ENCODE measurements at regions not wholly inside any gene's neighbourhood (a gene's known extent, or its start where the extent isn't known, plus 50 kb on each side); places are given as distances from the start of the nearest gene placed in this dataset.

DNA sequence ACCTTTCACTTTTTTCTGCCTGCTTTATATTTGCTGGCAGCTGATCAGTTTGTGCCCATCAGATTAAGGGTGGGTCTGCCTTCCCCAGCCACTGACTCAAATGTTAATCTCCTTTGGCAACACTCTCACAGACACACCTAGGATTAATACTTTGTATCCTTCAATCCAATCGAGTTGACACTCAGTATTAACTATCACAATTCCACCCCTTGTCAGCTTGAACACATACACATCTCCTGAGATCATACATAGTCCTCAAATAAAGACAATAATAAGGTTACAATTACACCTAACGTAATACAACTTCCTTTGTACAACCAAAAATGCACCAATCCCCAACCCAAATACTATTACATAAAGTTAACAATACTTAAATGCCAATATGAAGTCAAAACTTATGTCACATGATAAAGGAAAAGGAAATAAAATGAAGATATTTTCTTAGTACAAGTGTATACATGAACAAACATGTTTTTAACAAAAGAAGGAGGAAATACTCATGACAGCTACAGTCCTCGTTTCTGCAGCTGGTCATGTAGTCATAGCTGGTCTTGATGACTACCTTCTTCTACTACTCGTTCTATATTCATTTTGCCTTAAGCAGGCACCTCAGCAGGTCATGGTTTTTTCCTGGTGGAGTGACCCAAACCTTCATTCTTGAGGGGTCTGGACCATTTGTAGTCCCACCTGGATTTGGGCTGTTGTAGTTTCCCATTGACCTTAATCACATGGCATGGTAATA, 96.7 kb upstream of the CABCOCO1 start:
- H3K4me1 ChIP-seq (replicated peaks in 1 of 4; ENCODE audit: control insufficient read depth in 3 of 4, insufficient read depth in 4 of 4, low read length in 3 of 4): no peaks in the 10 kb centered on the region
- H2BK12ac ChIP-seq (ENCODE audit: low read depth, low read length): no peak overlapping the region
- H3K4ac ChIP-seq (replicated peaks; ENCODE audit: insufficient read length, low read depth, low read length): no peak overlapping the region
- no peak overlapping the region for H3K18ac ChIP-seq (ENCODE audit: extremely low read depth, low read length)
- no peak overlapping the region for H3K23ac ChIP-seq (ENCODE audit: insufficient read length)
- CTCF ChIA-PET (ENCODE audit: partially characterized antibody): interaction anchor here (0.7 to 1.3 kb wide), 2 partner anchors 11 to 12 kb away, joined by 3 read pairs; no protein-coding TSS in a partner anchor
- TF ChIP-seq, protein P1, sequence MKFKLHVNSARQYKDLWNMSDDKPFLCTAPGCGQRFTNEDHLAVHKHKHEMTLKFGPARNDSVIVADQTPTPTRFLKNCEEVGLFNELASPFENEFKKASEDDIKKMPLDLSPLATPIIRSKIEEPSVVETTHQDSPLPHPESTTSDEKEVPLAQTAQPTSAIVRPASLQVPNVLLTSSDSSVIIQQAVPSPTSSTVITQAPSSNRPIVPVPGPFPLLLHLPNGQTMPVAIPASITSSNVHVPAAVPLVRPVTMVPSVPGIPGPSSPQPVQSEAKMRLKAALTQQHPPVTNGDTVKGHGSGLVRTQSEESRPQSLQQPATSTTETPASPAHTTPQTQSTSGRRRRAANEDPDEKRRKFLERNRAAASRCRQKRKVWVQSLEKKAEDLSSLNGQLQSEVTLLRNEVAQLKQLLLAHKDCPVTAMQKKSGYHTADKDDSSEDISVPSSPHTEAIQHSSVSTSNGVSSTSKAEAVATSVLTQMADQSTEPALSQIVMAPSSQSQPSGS (IDR thresholded peaks at IDR 0.05; ENCODE audit: low read length): no peak
- TF ChIP-seq SP1 (IDR thresholded peaks at IDR 0.05; ENCODE audit: low read depth, low read length): no peak
- no peak for TF ChIP-seq YY1 (IDR thresholded peaks at IDR 0.05; ENCODE audit: low read depth, low read length)
- TF ChIP-seq BRCA1 (IDR thresholded peaks at IDR 0.05; ENCODE audit: low read depth, low read length): no peak
- no peak for TF ChIP-seq SIN3A (conservative IDR thresholded peaks at IDR 0.05 in 1 of 2, IDR thresholded peaks at IDR 0.05 in 1 of 2; ENCODE audit: low read depth in 1 of 2, low read length in 2 of 2)
- no peak for TF ChIP-seq NANOG (IDR thresholded peaks at IDR 0.05; ENCODE audit: insufficient read depth, low read depth, low read length, poor library complexity, severe bottlenecking)
- TF ChIP-seq KDM4A (IDR thresholded peaks at IDR 0.05; ENCODE audit: low read depth, low read length, severe bottlenecking): no peak
- TF ChIP-seq MAFK (IDR thresholded peaks at IDR 0.05; ENCODE audit: low read depth, low read length): no peak
- TF ChIP-seq EP300 (IDR thresholded peaks at IDR 0.05; ENCODE audit: borderline replicate concordance in 1 of 2, low read depth in 2 of 2, low read length in 2 of 2): no peak
- no peak for TF ChIP-seq SRF (IDR thresholded peaks at IDR 0.05; ENCODE audit: low read depth, low read length)
- TF ChIP-seq CTBP2 (IDR thresholded peaks at IDR 0.05; ENCODE audit: borderline replicate concordance, insufficient read depth, insufficient read length, low read length): no peak
- no peak overlapping the region for H3K14ac ChIP-seq (ENCODE audit: insufficient read length)
- POLR2A ChIA-PET (ENCODE audit: partially characterized antibody): no interaction called here
- no peak overlapping the region for H2BK120ac ChIP-seq (replicated peaks; ENCODE audit: low read depth, low read length)
- no peak overlapping the region for H3K4me2 ChIP-seq (ENCODE audit: insufficient read depth in 1 of 2, low read depth in 2 of 2, low read length in 2 of 2)
- H2AFZ ChIP-seq (ENCODE audit: low read length): no peak overlapping the region
- H3K79me1 ChIP-seq (ENCODE audit: low read depth, low read length): no peaks in the 10 kb centered on the region
- H3K9me3 ChIP-seq (ENCODE audit: insufficient read depth in 2 of 2, low read depth in 1 of 2, low read length in 1 of 2): peaks cover 9 to 14% of the 10 kb centered on the region in 2 experiments; a peak in 3 of 4 replicates
- no peak overlapping the region for H2AK5ac ChIP-seq (ENCODE audit: low read depth, low read length)
- no peak overlapping the region for H3K4me3 ChIP-seq (ENCODE audit: extremely low read depth in 1 of 4, insufficient read depth in 2 of 4, low read depth in 3 of 4, low read length in 4 of 4)
- H3K36me3 ChIP-seq (ENCODE audit: control insufficient read depth in 2 of 4, insufficient read depth in 4 of 4, low read length in 3 of 4): no peaks in the 10 kb centered on the region
- no peak overlapping the region for H3K27ac ChIP-seq (ENCODE audit: low read depth, low read length)
- H2BK20ac ChIP-seq (ENCODE audit: low read length): no peak overlapping the region
- FAIRE-seq (no peak), DNase-seq (ENCODE audit: low read depth in 1 of 2, low spot score in 2 of 2) (no peak)
- no peak overlapping the region for H2BK5ac ChIP-seq (ENCODE audit: low read depth, low read length)
- no peak overlapping the region for H4K5ac ChIP-seq (ENCODE audit: insufficient read length, low read depth, low read length)
- no peak overlapping the region for H3K9ac ChIP-seq (replicated peaks in 1 of 4; ENCODE audit: extremely low read depth in 1 of 4, low read depth in 3 of 4, low read length in 3 of 4)
- no peak overlapping the region for H3K56ac ChIP-seq (replicated peaks; ENCODE audit: insufficient read length, low read depth, low read length)
- H3K27me3 ChIP-seq (replicated peaks in 1 of 4; ENCODE audit: control insufficient read depth in 3 of 4, extremely low read depth in 1 of 4, insufficient read depth in 3 of 4, low read length in 3 of 4): no peaks in the 10 kb centered on the region
- H4K91ac ChIP-seq (replicated peaks; ENCODE audit: insufficient read length, low read length): no peak overlapping the region
- WGBS, 2 experiments (ENCODE audit: extremely low coverage in 1 of 2, insufficient coverage in 1 of 2, insufficient read length in 1 of 2, insufficient replicate concordance in 2 of 2, low coverage in 1 of 2, low lambda C conversion rate in 2 of 2, missing lambda C conversion rate in 1 of 2): 80% methylated on average over 4 of the region's 4 CpGs; no CpG with 5 or more reads in 1 of the 2 experiments
- no peak overlapping the region for H2BK15ac ChIP-seq (ENCODE audit: low read length)
- no peaks in the 10 kb centered on the region for H4K20me1 ChIP-seq (replicated peaks in 1 of 2; ENCODE audit: control insufficient read depth in 1 of 2, insufficient read depth in 2 of 2, low read length in 2 of 2)
- H4K8ac ChIP-seq (ENCODE audit: extremely low read depth, insufficient read depth, low read length): no peak overlapping the region
- no peaks in the 10 kb centered on the region for H3K79me2 ChIP-seq (ENCODE audit: control insufficient read depth in 1 of 2, insufficient read depth in 2 of 2, low read length in 2 of 2)
- no peaks in the 10 kb centered on the region for H3K23me2 ChIP-seq (ENCODE audit: low read depth, low read length)

Measured in H1 (cell line).